Activated CD4-positive, alpha-beta T cell treated with anti-CD3 and anti-CD28 coated beads, Interleukin-2, amount 50 U/mL, for 1 hour (primary cell): ENCODE measurements at regions not wholly inside any gene's neighbourhood (a gene's known extent, or its start where the extent isn't known, plus 50 kb on each side); places are given as distances from the start of the nearest gene placed in this dataset.
"Not testable (repeated sequence)": the region's sequence is repeated elsewhere in the genome, so short reads cannot be mapped to it uniquely, and the experiment has no call there.

Experiments
- DNase-seq: peaks from one replicate; pipeline ENCODE4 v3.0.0-alpha.2; 2020

DNA sequence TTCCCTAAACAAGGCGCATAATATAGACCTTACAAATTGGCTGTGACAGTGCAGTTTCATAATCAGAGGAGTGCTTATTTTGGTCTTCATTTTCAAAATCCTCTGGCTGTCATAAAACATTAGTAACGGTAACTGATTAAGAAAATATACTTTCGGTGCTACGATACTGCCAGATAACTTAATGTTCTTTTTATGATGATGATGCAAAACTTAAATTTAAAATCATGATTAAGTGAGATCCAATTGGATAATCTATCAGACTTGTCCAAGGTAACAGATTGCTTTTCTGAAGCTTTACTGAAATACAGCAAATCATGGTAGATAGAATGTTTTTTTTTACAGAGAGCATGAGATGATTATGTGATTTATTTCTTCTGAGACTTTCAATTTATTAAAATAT lies 364.2 kb upstream of the CNTN3 start:
- no peak for DNase-seq

DNA sequence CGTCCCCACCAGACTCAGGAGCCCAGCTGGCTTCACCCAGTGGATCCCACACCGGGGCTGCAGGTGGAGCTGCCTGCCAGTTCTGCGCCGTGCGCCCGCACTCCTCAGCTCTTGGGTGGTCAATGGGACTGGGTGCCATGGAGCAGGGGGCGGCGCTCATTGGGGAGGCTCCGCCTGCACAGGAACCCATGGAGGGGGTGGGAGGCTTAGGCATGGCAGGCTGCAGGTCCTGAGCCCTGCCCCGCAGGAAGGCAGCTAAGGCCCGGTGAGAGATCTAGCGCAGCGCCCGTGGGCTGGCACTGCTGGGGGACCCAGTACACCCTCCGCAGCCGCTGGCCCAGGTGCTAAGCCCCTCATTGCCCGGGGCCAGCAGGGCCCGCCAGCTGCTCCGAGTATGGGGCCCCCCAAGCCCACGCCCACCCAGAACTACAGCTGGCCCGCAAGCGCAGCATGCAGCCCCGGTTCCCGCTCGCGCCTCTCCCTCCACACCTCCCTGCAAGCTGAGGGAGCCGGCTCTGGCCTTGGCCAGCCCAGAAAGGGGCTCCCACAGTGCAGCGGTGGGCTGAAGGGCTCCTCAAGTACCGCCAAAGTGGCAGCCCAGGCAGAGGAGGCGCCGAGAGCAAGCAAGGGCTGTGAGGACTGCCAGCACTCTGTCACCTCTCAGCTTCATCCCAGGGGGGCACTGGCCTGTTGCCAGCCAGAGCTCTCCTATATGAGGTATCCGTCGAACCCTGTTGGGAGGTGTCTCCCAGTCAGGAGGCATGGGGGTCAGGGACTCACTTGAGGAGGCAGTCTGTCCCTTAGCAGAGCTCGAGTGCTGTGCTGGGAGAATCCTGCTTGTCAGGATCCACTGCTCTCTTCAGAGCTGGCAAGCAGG lies 370.8 kb upstream of the CNTN3 start:
- not testable (repeated sequence) for DNase-seq

DNA sequence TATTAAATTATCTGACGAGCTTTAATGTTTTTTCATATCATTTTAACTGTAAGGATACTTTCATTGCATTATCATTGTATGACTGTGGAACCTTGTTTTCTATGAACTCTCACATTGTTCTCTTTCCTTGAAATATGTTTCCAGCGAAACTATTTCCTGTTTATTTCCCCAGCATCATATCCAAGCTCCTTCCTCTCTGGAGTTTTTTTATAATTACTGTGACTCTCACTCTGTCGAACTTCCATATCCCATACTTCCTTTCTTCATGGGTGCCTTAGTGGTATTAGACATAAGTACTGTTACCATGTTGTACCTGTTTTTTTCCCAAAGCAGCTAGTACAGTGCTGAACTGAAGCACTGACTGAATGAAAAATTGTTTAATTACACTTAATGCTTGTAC lies 373.6 kb upstream of the CNTN3 start:
- no peak for DNase-seq

DNA sequence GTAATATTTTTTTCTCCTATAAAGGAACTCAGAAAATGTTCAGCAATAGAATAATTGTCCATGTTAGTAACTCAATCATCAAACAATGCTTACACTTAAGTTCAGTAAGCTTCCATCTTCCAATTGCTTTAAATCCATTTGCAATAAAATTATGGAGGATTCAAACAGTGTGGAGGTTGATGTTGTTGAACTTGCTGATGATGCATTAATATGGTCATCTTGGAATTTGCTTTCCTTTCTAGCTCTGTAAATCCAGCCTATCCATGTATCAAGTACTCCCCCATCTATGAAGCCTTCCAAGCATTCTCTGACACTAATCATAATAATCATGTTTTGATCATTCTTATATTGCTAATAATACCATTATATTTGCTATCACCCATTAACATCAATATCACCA lies 378.4 kb upstream of the CNTN3 start:
- no peak for DNase-seq

DNA sequence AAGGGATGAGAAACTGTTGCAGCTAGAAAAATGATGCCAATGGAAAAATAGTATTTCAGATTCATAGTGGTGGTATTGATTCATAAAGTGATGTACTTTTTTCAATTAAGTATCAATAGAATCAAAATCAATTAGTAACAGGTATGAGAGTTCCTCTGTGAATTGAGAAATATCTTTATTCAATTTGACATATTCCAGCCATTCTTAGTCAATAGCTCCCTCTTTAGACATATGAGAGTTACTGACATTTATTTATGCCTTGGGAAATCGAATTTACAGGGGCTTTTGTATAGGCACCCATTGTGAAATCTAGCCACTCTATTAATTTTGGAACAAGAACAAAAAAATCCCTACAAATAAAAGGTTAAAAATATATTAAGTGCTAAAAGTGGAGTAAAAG lies 386.9 kb upstream of the CNTN3 start:
- DNase-seq = no peak

DNA sequence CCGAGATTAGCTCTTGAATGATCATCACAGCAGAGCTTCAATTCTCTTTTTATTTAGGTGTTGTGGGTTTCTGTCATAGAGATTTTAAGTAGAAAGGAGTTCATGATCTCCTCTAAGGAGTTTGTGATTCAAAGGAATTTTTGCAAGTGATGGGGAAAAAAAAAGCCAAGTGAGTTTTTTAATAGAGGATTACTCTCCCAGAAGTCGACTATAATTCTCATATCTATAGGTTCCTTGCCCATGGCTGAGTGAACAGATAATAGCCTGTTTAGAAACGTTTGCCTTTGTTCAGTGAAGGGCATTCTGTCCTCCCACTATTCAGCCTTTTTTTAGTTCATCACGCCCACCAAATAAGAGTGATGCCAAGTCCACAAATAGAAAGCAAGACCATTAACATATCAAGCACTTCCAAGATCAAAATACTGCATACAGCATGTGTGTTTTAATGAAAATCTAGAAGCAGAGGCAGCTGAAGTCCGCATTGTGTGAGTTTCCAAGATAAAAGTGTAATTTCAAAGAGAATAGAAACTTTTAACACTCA lies 398.4 kb upstream of the CNTN3 start:
- no peak for DNase-seq

DNA sequence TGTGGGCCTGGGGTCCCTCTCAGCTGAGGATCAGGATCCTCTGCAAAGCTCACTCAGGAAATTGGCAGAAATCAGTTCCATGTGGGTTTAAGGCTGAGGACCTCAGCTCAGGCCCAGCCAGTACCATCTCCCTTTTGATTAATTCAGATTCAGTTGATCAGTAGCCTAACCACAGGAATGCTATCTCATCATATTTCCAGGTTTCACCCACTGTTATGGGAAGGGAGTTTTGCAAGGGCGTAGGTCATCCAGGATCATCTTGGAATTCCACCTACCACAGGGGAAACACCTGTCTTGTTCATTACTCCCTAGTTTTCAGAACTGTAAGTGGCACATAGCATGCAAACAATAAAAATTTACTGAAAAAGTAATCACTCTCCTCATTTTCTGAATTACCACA lies 399.5 kb upstream of the CNTN3 start:
- no peak for DNase-seq

DNA sequence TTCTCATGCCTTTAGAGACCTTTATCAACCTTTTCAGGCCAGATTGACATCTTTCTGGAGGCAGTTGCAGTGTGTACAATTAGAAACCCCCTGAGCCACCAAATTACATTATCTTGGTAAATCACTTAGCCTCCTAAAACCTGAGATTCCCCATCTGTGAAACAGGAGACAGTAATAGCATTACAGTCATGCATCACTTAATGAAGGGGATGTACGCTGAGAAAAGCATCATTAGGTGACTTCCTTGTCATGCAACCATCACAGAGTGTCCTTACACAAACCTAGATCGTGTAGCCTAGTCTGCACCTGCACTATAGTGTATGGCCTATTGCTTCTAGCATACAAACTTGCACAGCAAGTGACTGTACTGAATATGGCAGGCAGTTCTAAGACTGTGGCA lies 400.8 kb upstream of the CNTN3 start:
- no peak for DNase-seq

DNA sequence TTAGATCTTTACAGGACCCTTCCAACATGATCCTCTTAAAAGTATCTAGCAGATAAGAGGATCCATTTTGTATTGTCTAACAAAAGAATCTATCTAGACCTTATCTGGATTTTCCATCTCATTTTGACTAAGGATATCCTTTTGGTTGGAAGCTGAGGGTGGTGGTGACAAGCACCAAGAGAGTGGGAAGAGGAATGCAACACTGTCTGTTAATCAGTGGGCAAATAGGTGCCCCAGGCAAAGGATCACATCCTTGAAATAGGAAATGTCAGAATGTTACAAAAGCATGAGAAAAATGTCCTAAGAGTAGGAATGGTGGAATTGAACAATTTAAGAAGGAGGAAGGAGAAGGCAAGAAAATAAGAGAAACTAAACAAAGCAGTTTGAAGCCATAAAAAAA lies 420.7 kb upstream of the CNTN3 start:
- DNase-seq = no peak

DNA sequence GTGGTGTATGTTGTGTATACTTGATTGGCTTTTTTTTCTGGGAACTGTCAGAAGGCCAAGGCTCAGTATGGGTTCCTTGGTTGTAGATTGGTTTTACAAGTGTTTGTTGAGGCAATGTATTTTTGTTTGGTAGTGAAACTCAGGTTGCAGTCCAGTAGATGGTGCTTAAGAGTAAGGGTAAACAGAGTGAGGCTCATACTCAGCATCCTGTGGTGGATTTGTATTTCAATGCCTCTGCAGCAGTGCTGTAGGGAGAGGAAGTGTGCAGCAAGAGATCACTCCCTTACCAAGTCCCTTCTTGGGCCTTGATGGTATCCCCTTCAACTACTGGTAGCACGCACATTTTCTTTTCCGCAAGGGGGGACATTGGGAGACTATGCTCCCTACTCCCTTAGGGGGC lies 428.5 kb upstream of the CNTN3 start:
- DNase-seq = no peak

DNA sequence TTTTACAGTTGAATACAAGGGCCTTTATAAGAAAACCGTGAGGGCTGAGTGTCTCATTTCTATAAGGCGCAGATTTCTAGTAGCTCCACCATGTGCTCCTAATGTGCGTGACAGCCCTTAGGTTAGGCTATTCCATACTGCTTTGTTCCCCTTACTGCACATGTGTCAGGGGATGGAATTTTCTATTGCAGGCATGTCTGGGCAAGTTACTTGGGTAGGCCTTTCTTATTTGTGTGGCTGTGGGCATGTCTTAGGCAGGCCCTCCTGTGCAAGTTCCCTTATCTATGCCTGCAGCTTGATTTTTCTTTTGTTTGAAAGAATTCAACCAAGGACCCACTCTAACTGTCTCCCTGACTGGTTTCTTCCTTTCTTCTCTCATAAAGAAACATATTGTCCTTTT lies 434.2 kb upstream of the CNTN3 start:
- DNase-seq = no peak

DNA sequence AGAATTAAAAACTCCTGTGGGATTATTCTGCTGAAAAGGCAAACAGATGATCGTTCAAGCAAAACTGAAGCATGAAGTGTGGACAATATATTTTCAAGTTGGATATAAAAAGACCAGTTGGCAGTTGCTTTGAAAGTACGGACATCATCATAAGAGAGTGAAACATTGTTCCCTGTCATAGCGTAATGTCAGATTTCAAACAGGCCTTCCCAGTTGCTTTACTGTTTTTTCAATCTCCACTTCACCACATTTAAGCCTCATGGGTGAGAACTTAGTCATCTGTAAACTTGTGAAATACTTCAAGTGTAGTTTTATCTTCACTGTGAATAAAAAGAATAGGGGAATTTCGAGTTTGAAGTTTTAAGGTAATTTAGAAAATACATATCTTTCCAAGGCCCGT lies 435.1 kb upstream of the CNTN3 start:
- DNase-seq = no peak

DNA sequence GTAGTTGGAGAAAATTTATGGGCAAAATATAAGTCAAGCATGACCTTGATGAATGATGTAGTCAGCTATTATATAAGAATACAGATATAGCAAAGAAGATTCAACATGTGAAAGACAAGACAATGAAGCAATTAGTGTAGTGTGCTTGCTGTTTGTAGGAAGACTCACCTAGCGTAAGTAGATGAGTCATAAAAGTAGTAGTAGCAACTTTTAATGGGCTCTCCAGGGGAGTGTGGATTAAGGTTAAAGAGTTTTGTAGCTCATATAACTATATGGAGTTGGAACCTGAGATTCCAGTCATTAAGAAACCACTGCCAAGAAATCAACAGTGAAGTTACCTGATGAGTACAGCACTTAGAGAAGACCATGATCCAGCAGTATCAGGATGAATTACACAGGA lies 444.7 kb upstream of the CNTN3 start:
- DNase-seq = no peak

DNA sequence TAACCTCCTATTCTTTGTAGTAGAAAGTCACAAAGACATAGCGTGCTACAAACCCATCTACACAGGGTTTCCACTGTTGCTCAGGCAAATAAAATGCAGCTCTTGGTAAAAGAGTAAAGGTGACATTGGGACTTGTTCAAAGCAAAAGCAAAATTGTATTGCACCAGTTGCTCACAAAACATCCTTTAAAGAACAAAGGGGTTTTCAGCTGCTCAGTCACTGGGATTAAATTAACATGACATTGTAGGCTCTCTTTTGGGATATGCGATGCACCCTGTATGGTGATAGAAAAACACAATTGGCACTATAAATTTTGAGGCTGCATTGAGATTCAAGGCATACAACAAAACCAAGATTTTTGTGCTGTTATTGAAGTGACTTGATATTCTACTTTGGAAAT lies 447.3 kb upstream of the CNTN3 start:
- DNase-seq = no peak

DNA sequence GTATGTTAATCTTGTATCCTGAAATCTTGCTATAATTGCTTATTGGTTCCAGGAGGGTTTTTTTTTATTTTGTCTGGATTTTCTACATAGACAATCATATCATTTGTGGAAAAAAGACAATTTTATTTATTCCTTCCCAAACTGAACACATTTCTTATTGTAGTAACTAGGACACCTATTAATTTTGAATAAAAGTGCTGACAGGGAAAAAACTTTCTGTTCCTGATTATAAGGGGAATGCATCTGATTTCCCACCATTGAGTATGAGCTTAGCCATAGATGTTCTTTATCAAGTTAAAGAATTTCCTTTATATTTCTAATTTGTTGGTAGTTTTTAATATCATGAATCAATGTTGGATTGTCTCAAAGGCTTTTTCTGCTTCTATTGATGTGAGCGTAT lies 460.7 kb upstream of the CNTN3 start:
- no peak for DNase-seq

DNA sequence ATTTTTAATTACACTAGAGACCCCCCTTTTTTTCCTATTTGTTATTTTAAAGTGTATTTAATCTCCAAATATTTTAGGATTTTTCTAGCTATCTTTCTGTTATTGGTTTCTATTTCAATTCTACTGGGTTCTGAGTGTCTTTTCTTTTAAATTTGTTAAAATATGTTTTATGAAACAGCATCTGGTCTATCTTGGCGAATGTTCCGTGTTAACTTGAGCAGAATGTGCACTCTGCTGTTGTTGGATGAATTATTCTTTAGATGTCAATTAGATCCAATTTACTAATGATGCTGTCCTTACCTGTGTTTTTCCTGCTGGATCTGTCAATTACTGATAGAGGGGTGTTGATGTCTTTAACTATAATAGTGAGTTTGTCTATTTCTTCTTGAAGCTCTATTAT lies 462.0 kb upstream of the CNTN3 start:
- DNase-seq = no peak

DNA sequence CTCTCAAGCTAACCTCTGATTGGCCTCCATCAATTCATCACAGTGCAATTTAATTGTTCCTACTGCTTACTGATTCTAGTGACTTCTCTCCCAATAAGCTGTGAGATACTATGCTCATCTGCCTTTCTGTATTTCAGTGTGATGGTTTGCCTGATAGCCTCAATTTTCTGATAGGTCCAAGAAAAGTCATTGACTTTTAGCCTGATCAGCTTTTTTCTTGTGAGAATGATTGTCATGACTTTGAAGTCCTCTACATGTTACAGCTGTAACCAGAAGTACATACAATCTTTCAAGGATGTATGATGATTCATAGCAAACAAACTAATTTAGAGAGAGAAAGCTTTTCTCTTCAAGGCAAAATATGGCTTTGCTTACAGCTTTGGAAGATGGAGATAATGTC lies 463.8 kb upstream of the CNTN3 start:
- no peak for DNase-seq

DNA sequence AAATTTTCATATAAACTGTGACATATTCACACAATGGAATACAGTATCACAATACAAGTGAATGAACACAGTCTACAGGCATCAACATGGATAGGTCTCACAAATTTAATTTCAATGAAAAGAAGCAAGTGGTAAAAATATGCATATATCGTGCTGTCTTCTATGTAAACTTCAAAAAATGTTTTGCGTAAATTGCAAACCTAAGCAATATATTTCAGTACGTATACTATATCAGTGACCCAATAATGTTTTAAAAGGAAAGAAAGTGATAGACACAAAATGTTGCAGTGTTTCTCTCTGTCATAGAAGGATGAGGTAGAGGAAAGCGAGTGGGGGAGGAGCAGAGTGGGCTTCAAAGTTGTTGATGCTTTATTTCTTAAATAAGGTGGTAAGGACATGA lies 468.4 kb upstream of the CNTN3 start:
- no peak for DNase-seq

DNA sequence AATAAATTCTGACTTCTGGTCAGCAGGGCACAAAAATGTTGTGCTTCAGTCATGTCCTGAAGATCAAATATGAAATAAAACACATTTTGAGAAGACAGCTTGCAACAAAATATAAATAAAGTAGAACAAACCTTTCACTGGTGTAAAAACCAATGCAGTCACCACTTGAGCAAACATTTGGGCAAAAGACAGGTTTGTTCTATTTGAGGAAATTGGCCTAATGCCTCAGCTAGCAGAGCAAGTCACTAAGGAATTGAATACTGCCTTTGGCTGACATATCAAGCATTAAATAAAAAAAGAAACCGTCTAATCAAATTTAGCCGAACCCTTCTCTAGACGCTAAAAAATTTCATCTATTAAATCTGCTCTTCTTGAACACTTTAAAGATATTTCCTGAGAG lies 475.4 kb upstream of the CNTN3 start:
- DNase-seq = no peak

DNA sequence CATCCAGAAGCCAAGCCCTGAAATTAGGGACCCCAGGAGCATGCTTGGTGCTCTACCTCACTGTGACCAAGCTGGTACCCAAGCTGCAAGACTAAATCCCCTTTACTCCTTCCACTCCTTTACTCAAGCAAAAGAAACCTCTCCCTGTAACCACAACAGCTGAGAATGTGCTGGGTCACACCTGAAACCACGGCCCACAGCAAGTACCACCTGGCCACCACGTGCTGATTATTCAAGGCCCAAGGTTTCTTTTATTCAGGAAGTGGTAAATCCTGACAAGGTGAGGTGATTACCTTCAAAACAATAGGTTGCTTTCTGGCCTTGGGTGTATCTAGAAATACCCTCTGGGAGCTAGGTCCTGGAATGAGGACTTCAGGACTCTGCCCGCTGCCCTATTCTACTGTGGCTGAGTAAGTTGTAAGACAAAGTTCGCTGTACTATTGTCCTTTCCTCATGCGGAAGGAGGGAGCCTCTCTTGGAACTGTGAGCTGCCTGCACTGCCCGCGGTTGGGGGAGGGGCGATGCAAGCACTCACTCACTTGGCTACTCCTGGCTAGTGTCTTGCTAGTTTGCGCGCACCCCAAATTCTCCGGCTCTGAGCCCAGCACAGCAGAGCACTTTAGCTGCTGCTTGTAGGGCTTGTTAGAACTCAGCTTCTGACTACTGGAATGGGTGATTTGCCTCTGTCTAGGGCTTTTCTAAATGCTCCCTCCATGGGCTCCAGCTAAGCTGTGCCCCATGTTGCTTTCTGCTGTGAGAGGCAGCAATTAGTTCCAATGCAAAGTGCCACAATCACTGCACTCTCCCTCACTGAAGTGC lies 487.1 kb upstream of the CNTN3 start:
- no peak for DNase-seq

DNA sequence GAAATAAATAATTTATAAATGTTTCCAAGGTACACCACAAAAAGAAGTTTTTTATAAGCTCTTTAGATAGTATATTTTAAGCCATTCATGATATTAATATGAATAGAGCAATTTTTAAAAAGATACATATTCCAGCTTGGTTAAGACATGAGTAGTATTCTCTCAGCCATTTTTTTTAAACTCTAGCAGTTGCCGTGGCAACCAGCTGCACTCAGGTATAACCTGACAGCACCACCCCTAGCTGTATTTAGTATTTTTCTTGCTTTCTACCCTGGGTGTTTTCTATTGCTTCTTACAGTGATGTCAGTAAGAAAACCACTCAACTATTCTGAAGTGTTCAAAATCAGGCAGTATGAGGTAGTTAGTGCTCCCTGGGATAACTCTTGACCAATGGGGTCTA lies 496.3 kb upstream of the CNTN3 start:
- no peak for DNase-seq

DNA sequence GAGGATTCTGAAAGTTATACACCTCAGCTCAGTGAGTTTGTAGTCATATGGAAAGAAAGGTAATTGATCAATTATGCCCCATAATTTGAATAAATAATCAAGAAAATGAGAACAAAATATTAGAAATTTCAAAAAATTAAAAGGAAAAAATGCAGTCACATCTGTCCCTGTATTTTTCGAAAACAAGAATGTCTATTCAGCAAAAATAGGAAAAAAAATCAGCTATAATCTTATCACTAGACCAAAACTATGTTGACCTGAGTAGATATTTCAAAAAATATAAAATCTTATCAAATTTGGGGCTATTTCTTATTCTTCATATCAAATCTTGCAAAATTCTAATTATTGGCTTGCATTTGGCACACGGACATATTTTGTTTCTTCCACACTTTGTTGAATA lies 501.2 kb upstream of the CNTN3 start:
- DNase-seq = no peak

DNA sequence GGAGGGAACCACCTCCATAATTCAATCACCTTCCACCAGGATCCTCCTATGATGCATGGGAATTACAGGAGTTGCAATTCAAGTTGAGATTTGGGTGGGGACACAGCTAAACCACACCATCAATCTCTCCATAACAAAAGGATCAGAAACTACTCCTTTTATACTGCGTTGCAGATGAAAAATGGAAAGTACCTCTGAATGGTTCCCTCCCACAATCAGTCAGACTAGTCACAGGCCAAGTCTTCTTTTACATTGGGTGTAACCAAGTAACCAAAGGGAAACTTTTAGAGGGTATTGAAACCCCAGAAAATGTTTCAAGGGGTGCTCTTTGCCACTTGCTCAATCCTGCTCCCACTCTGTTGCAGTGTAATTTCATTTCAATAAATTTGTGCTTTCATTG lies 504.3 kb upstream of the CNTN3 start:
- no peak for DNase-seq

DNA sequence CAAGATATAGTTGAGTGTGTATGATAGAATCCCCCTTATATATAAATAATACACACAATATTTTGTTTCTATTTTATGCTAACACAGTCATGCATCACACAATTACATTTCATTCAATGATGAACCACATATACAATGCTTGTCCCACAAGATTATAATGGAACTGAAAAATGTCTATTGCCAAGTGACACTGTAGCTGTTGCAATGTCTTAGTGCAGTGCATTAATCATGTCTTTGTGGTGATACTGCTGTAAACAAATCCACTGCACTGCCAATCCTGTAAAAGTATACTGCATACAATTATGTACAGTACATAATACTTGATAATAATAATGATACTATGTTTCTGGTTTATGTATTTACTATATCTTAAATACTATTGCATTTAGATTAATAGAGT lies 512.1 kb upstream of the CNTN3 start:
- DNase-seq = no peak
